HEK293 (cell line): ENCODE measurements at regions not wholly inside any gene's neighbourhood (a gene's known extent, or its start where the extent isn't known, plus 50 kb on each side); places are given as distances from the start of the nearest gene placed in this dataset.

Experiments used
- CTCF ChIA-PET: fragments of 350-600 bp; formaldehyde crosslinking; extraction: SDS; loops from one replicate; lab custom pipeline; 2021; ENCODE audit warnings: antibody characterized with exemption; lab: Yijun Ruan, JAX
- POLR2A ChIA-PET: fragments of 300-600 bp; formaldehyde crosslinking; extraction: SDS; loops from one replicate; lab custom pipeline; 2020; ENCODE audit warnings: antibody characterized with exemption, inconsistent platforms; lab: Yijun Ruan, JAX
- H3K27ac ChIP-seq: fragments of 200-500 bp; sonication (Bioruptor generic); 2 replicates; pipeline ENCODE4 v1.5.1; 2014; ENCODE audit warnings: low read depth, low read length, control low read depth, inconsistent platforms; ENCODE audit errors: extremely low read depth
- H3K36me3 ChIP-seq, 2 experiments: fragments of 200-500 bp in 1 of 2; sonication (Bioruptor generic) in 1 of 2; 1 replicate in 1 of 2; 2 replicates in 1 of 2; pipeline ENCODE4 v1.5.1; 2014 to 2017; ENCODE audit warnings: inconsistent platforms in 2 of 2, low read length in 2 of 2; ENCODE audit not compliant: control insufficient read depth in 2 of 2, insufficient read depth in 1 of 2
- H3K4me1 ChIP-seq: fragments of 200-500 bp; sonication (Bioruptor generic); 2 replicates; pipeline ENCODE4 v1.5.1; 2014; ENCODE audit warnings: mild to moderate bottlenecking, low read length, inconsistent platforms; ENCODE audit not compliant: control insufficient read depth, insufficient read depth
- H3K4me3 ChIP-seq: 2 replicates; pipeline ENCODE4 v1.5.1; 2011; ENCODE audit warnings: low read depth, mild to moderate bottlenecking, control low read depth, low read length, moderate library complexity
- H3K9me3 ChIP-seq: fragments of 200-500 bp; sonication (Bioruptor generic); 2 replicates; pipeline ENCODE4 v1.5.1; 2014; ENCODE audit warnings: low read depth, low read length, inconsistent platforms; ENCODE audit not compliant: control insufficient read depth, insufficient read depth
- GFI1B ChIP-seq: fragments of 450-650 bp; formaldehyde crosslinking; IDR thresholded peaks from 2 replicates; pipeline ENCODE4 v1.5.1; 2016; ENCODE audit warnings: missing biosample characterization, missing genetic modification characterization
- SCRT1 ChIP-seq: fragments of 450-650 bp; formaldehyde crosslinking; IDR thresholded peaks from 2 replicates; pipeline ENCODE4 v1.5.1; 2016; ENCODE audit warnings: missing biosample characterization, missing genetic modification characterization, borderline replicate concordance
- SCRT2 ChIP-seq: fragments of 450-650 bp; formaldehyde crosslinking; IDR thresholded peaks from 2 replicates; pipeline ENCODE4 v1.5.1; 2016; ENCODE audit warnings: missing biosample characterization, missing genetic modification characterization
- WT1 ChIP-seq: fragments of 450-650 bp; formaldehyde crosslinking; IDR thresholded peaks from 2 replicates; pipeline ENCODE4 v1.5.1; 2016; ENCODE audit warnings: missing biosample characterization, missing genetic modification characterization
- ZBTB1 ChIP-seq: fragments of 450-650 bp; formaldehyde crosslinking; IDR thresholded peaks from 2 replicates; pipeline ENCODE4 v1.5.1; 2016; ENCODE audit warnings: missing biosample characterization, missing genetic modification characterization
- ZBTB20 ChIP-seq: fragments of 450-650 bp; formaldehyde crosslinking; IDR thresholded peaks from 2 replicates; pipeline ENCODE4 v1.5.1; 2016; ENCODE audit warnings: missing biosample characterization, missing genetic modification characterization
- ZFP3 ChIP-seq: fragments of 450-650 bp; formaldehyde crosslinking; IDR thresholded peaks from 2 replicates; pipeline ENCODE4 v1.5.1; 2016; ENCODE audit warnings: low read depth, missing biosample characterization, missing genetic modification characterization
- ZNF10 ChIP-seq: fragments of 450-650 bp; formaldehyde crosslinking; IDR thresholded peaks from 2 replicates; pipeline ENCODE4 v1.5.1; 2017; ENCODE audit warnings: missing biosample characterization, missing genetic modification characterization
- ZNF140 ChIP-seq: fragments of 450-650 bp; formaldehyde crosslinking; IDR thresholded peaks from 2 replicates; pipeline ENCODE4 v1.5.1; 2016; ENCODE audit warnings: missing biosample characterization, missing genetic modification characterization
- ZNF23 ChIP-seq: fragments of 450-650 bp; formaldehyde crosslinking; IDR thresholded peaks from 2 replicates; pipeline ENCODE4 v1.5.1; 2016; ENCODE audit warnings: missing biosample characterization, missing genetic modification characterization, borderline replicate concordance
- ZNF239 ChIP-seq: fragments of 450-650 bp; formaldehyde crosslinking; IDR thresholded peaks from 2 replicates; pipeline ENCODE4 v1.5.1; 2016; ENCODE audit warnings: missing biosample characterization, missing genetic modification characterization
- ZNF280C ChIP-seq: fragments of 450-650 bp; formaldehyde crosslinking; IDR thresholded peaks from 2 replicates; pipeline ENCODE4 v1.5.1; 2016; ENCODE audit warnings: missing biosample characterization, missing genetic modification characterization
- ZNF404 ChIP-seq: fragments of 450-650 bp; formaldehyde crosslinking; IDR thresholded peaks from 2 replicates; pipeline ENCODE4 v1.5.1; 2017; ENCODE audit warnings: missing biosample characterization, missing genetic modification characterization
- ZNF510 ChIP-seq: fragments of 450-650 bp; formaldehyde crosslinking; IDR thresholded peaks from 2 replicates; pipeline ENCODE4 v1.5.1; 2018; ENCODE audit warnings: mild to moderate bottlenecking, missing genetic modification characterization, missing biosample characterization; ENCODE audit not compliant: insufficient replicate concordance
- ZNF521 ChIP-seq: fragments of 450-650 bp; formaldehyde crosslinking; IDR thresholded peaks from 2 replicates; pipeline ENCODE4 v1.5.1; 2017; ENCODE audit warnings: missing biosample characterization, mild to moderate bottlenecking, missing genetic modification characterization
- ZNF530 ChIP-seq: fragments of 450-650 bp; formaldehyde crosslinking; IDR thresholded peaks from 2 replicates; pipeline ENCODE4 v1.5.1; 2016; ENCODE audit warnings: low read depth, missing biosample characterization, missing genetic modification characterization
- ZNF544 ChIP-seq: fragments of 450-650 bp; formaldehyde crosslinking; IDR thresholded peaks from 2 replicates; pipeline ENCODE4 v1.5.0; 2017; ENCODE audit warnings: missing biosample characterization, missing genetic modification characterization
- ZNF558 ChIP-seq: fragments of 450-650 bp; formaldehyde crosslinking; IDR thresholded peaks from 2 replicates; pipeline ENCODE4 v1.5.1; 2016; ENCODE audit warnings: missing biosample characterization, missing genetic modification characterization
- ZNF596 ChIP-seq: fragments of 450-650 bp; IDR thresholded peaks from 2 replicates; pipeline ENCODE4 v1.5.0; 2018; ENCODE audit warnings: missing biosample characterization, mild to moderate bottlenecking, missing genetic modification characterization, moderate library complexity
- ZNF610 ChIP-seq: fragments of 450-650 bp; formaldehyde crosslinking; IDR thresholded peaks from 2 replicates; pipeline ENCODE4 v1.5.1; 2016; ENCODE audit warnings: missing biosample characterization, missing genetic modification characterization, borderline replicate concordance
- TF ChIP-seq, protein P1 (sequence below): fragments of 450-650 bp; formaldehyde crosslinking; IDR thresholded peaks from 2 replicates; pipeline ENCODE4 v1.5.1; 2016; ENCODE audit warnings: missing biosample characterization, missing genetic modification characterization, low read depth
- TF ChIP-seq, protein P2 (sequence below): fragments of 450-650 bp; formaldehyde crosslinking; IDR thresholded peaks from 2 replicates; pipeline ENCODE4 v1.5.1; 2016; ENCODE audit warnings: missing biosample characterization, missing genetic modification characterization
- TF ChIP-seq, protein P3 (sequence below): fragments of 450-650 bp; formaldehyde crosslinking; IDR thresholded peaks from 2 replicates; pipeline ENCODE4 v1.5.1; 2016; ENCODE audit warnings: missing biosample characterization, missing genetic modification characterization

DNA sequence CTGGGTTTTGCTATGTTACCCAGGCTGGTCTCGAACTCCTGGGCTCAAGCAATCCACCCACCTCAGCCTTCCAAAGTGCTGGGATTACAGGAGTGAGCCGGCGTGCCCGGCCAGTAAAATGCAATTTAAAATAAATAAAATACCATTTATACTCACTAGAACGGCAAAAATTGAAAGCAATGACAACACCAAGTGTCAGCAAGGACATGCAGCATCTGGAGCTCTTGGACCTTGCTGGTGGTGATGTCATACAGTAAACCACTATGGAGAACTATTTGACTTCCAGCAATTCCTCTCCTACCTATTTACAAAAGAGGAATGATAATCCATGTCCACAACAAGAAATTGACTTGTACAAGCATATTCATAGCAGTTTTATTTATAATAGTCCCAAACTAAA, 105.7 kb upstream of the PHACTR1 start:
- no peak overlapping the region for H3K4me3 ChIP-seq
- no peaks in the 10 kb centered on the region for H3K36me3 ChIP-seq
- TF ChIP-seq GFI1B (tag by site-specific recombination) (no peak), ZNF140 (tag by site-specific recombination) (0 out of 2 replicates have a peak, but pooled peaks have one; percentile 14)
- H3K4me1 ChIP-seq = peaks cover 5% of the 10 kb centered on the region
- H3K27ac ChIP-seq = no peak overlapping the region
- ChIA-PET POLR2A (no interaction called here), CTCF (interaction anchor here (0.6 to 1.8 kb wide), 3 partner anchors 33 to 1045 kb away, joined by 3 to 5 read pairs (median 3); no protein-coding TSS in a partner anchor)
- no peaks in the 10 kb centered on the region for H3K9me3 ChIP-seq

GRCh38 chr6:12613811-12614210, 102.8 kb upstream of the PHACTR1 start:
- Histone ChIP-seq H3K9me3 (no peaks in the 10 kb centered on the region), H3K4me1 (no peaks in the 10 kb centered on the region; the same call in 1 of the 2 replicates), H3K4me3 (no peak overlapping the region), H3K36me3 (no peaks in the 10 kb centered on the region), H3K27ac (no peak overlapping the region)
- CTCF ChIA-PET = interaction anchor here (0.5 to 2.0 kb wide), 4 partner anchors 10 to 280 kb away, joined by 3 to 4 read pairs (median 4); no protein-coding TSS in a partner anchor
- no peak for TF ChIP-seq ZNF140 (tag by site-specific recombination)
- TF ChIP-seq, protein P1, sequence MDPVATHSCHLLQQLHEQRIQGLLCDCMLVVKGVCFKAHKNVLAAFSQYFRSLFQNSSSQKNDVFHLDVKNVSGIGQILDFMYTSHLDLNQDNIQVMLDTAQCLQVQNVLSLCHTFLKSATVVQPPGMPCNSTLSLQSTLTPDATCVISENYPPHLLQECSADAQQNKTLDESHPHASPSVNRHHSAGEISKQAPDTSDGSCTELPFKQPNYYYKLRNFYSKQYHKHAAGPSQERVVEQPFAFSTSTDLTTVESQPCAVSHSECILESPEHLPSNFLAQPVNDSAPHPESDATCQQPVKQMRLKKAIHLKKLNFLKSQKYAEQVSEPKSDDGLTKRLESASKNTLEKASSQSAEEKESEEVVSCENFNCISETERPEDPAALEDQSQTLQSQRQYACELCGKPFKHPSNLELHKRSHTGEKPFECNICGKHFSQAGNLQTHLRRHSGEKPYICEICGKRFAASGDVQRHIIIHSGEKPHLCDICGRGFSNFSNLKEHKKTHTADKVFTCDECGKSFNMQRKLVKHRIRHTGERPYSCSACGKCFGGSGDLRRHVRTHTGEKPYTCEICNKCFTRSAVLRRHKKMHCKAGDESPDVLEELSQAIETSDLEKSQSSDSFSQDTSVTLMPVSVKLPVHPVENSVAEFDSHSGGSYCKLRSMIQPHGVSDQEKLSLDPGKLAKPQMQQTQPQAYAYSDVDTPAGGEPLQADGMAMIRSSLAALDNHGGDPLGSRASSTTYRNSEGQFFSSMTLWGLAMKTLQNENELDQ (tag by site-specific recombination) = no peak
- TF ChIP-seq ZNF10 (tag by site-specific recombination) = no peak
- no peak for TF ChIP-seq ZNF239 (tag by site-specific recombination)
- TF ChIP-seq ZNF558 (tag by site-specific recombination) = no peak
- TF ChIP-seq WT1 (tag by site-specific recombination) = no peak
- no peak for TF ChIP-seq SCRT1
- TF ChIP-seq ZBTB20 (tag by site-specific recombination) = no peak
- POLR2A ChIA-PET = no interaction called here

GRCh38 chr6:12614456-12614855, 102.1 kb upstream of the PHACTR1 start:
- POLR2A ChIA-PET = no interaction called here
- TF ChIP-seq ZNF280C (tag by site-specific recombination) (no peak), ZNF404 (tag by site-specific recombination) (no peak), ZNF530 (tag by site-specific recombination) (no peak), ZFP3 (no peak), ZNF23 (no peak), SCRT2 (tag by site-specific recombination) (no peak), ZNF510 (tag by site-specific recombination) (no peak), ZBTB1 (no peak), ZNF521 (tag by site-specific recombination) (no peak), ZNF596 (no peak), ZNF544 (tag by site-specific recombination) (no peak), ZNF610 (tag by site-specific recombination) (no peak), SCRT1 (no peak)
- TF ChIP-seq, protein P2, sequence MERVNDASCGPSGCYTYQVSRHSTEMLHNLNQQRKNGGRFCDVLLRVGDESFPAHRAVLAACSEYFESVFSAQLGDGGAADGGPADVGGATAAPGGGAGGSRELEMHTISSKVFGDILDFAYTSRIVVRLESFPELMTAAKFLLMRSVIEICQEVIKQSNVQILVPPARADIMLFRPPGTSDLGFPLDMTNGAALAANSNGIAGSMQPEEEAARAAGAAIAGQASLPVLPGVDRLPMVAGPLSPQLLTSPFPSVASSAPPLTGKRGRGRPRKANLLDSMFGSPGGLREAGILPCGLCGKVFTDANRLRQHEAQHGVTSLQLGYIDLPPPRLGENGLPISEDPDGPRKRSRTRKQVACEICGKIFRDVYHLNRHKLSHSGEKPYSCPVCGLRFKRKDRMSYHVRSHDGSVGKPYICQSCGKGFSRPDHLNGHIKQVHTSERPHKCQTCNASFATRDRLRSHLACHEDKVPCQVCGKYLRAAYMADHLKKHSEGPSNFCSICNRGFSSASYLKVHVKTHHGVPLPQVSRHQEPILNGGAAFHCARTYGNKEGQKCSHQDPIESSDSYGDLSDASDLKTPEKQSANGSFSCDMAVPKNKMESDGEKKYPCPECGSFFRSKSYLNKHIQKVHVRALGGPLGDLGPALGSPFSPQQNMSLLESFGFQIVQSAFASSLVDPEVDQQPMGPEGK = no peak
- TF ChIP-seq, protein P3, sequence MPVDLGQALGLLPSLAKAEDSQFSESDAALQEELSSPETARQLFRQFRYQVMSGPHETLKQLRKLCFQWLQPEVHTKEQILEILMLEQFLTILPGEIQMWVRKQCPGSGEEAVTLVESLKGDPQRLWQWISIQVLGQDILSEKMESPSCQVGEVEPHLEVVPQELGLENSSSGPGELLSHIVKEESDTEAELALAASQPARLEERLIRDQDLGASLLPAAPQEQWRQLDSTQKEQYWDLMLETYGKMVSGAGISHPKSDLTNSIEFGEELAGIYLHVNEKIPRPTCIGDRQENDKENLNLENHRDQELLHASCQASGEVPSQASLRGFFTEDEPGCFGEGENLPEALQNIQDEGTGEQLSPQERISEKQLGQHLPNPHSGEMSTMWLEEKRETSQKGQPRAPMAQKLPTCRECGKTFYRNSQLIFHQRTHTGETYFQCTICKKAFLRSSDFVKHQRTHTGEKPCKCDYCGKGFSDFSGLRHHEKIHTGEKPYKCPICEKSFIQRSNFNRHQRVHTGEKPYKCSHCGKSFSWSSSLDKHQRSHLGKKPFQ = no peak
- TF ChIP-seq, all 188 proteins: peak for 0
- Histone ChIP-seq H3K9me3 (no peaks in the 10 kb centered on the region), H3K4me3 (no peak overlapping the region), H3K36me3 (no peaks in the 10 kb centered on the region), H3K4me1 (no peaks in the 10 kb centered on the region), H3K27ac (no peak overlapping the region)
- CTCF ChIA-PET = interaction anchor here (0.6 to 0.9 kb wide), 3 partner anchors 245 to 395 kb away, joined by 3 read pairs; no protein-coding TSS in a partner anchor
